NOMO-1 treated with DMSO at 0.1 percent for 48 hours (cell line): ENCODE measurements at regions not wholly inside any gene's neighbourhood (a gene's known extent, or its start where the extent isn't known, plus 50 kb on each side); places are given as distances from the start of the nearest gene placed in this dataset.

ENCODE experiments used
- DNase-seq: peaks from one replicate; lab custom pipeline; 2025; ENCODE audit not compliant: unreplicated experiment; lab: John Stamatoyannopoulos, UW

- DNase-seq, result no peak
Observed at GRCh38 chr10:42999385-43000020, 77.4 kb upstream of the RET start.

- DNase-seq, result no peak
Observed at GRCh38 chr10:43000021-43000411, 76.9 kb upstream of the RET start.

- DNase-seq, result peak; percentile 34
Observed at GRCh38 chr10:43000651-43001426, 76.0 kb upstream of the RET start.

- DNase-seq, result no peak
Observed at GRCh38 chr10:43001427-43001795, 75.5 kb upstream of the RET start.

GRCh38 chr10:43002596-43002995 lies 74.3 kb upstream of the RET start:
- DNase-seq, result no peak

GRCh38 chr10:43006490-43006889 lies 70.4 kb upstream of the RET start:
- no peak for DNase-seq

- DNase-seq, result peak; percentile 50
Observed at GRCh38 chr10:43012578-43012977, 64.3 kb upstream of the RET start.

- DNase-seq, result peak; percentile 81
Observed at GRCh38 chr10:43013065-43013464, 63.8 kb upstream of the RET start.

GRCh38 chr10:43024524-43024923 lies 52.3 kb upstream of the RET start:
- no peak for DNase-seq

- DNase-seq, result no peak
Observed at GRCh38 chr10:43024942-43025700, 51.7 kb upstream of the RET start.

GRCh38 chr10:43026039-43026973 lies 50.6 kb upstream of the RET start:
- no peak for DNase-seq
